NCI-H2107 treated with DMSO at 0.1 percent for 48 hours (cell line): ENCODE measurements at regions not wholly inside any gene's neighbourhood (a gene's known extent, or its start where the extent isn't known, plus 50 kb on each side); places are given as distances from the start of the nearest gene placed in this dataset.
"Not testable (repeated sequence)": the region's sequence is repeated elsewhere in the genome, so short reads cannot be mapped to it uniquely, and the experiment has no call there.

Source experiments
- DNase-seq: peaks from one replicate; lab custom pipeline; 2025; ENCODE audit not compliant: unreplicated experiment; lab: John Stamatoyannopoulos, UW

GRCh38 chrX:118212817-118213183 is 96.2 kb upstream of the KLHL13 start:
- peak; percentile 65 for DNase-seq

DNA sequence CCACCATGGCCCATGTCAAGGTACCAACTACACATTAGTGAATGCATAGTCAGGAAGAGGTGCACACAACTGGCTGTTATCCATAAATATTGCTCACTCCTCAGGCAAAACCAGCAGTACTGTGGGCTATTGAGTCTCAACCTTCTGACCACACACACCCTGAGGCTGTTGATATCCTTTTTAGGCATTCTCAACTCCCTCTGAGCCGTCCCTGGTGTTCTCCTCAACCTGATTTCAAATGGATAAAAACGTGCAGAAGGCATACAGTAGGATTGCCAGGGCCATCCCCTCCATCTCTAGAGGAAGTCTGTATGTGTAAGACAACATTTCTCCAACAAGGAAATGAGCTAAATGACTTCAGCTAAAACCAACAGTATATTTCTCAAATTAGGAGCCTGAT is 98.7 kb upstream of the KLHL13 start:
- no peak for DNase-seq

DNA sequence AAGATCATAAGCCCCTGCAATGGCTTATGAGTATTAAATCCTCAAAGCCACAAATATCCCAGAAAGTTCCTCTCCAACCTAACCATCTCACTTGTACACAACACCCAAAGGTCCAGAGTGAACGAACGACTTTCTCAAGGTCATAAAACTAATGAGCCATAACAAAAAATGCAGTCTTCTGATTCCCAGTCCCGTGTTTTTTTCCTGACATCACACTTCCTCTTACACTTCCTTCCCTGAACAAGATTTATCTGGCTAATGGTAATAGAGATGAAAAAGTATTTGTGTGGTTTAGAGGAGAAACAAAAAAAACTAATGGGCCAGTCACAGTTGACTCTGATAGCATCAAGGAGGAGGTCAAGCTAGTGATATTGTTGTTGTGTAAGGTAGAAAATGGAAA is 99.5 kb upstream of the KLHL13 start:
- DNase-seq = no peak

DNA sequence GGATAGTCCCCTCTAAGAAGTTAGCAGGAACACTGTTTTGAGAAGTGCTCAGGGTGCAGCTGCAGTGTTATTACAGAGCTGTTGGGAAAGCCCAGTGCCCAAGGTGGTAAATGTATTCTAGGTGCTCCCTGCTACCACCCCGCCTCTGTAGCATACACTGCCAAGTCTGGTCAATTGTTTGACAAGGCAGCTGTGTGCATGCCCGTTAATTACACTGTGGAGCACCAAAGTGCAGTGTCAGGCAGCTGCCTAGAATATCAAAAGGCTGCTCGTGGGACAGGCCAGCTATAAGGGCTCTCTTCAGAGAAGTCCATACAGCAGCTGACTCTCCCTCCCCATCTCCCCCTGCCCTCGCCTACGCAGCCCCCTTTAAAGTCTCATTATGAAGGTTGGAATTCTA is 99.9 kb upstream of the KLHL13 start:
- peak; percentile 86 for DNase-seq

- DNase-seq = no peak
Observed at GRCh38 chrX:118218079-118218478, 101.5 kb upstream of the KLHL13 start.

DNA sequence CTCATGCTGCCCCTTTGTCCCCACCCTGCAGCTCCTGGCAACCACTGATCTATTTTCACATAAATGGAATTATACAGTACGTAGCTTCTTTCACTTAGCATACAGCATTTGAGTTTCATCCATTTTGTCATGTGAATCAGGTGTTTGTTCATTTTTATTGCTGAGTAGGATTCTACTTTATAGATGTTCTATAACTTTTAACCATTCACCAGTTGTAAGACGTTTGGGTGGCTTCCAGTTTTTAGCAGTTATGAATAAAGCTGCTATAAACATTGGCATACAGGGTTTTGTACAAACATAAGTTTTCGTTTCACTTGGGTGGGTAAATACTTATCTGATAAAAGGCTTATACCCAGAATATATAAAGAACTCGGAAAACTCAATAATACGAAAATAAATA is 102.3 kb upstream of the KLHL13 start:
- DNase-seq = no peak

DNA sequence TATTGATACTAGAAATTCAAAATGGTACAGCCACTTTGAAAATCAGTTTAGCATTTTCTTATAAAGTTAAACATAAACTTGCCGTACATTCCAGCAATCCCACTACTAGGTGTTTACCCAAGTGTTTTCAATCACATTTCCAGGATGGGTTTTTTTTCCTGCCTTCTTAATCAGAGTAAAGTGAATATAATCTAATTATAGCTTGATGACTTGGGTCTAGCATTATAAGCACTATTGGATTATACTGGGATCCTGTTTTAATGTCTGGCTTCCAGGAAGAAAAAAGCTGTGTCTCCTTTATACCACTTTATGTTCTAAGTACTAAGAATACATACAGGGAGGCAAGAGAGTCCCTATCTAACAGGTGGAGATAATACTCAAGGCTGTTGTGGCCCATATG is 103.3 kb upstream of the KLHL13 start:
- no peak for DNase-seq

DNA sequence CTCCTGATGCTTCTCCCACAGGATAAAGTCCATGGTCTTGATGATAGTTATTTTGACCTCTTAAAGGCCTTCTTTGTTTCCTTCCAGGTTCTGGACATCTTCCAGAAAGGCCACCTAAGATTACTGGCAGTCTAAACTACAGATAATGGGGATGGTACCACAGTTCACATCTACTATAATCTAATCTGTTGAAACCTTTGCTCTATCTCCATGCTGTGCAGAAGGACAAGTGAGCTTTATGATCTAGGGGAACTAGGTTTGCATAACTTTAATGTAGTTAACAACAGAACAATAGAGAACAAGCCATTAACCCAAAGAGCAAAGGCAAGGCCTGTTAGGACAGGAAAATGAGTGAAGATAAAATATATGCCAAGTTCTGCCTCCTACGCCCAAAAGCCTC is 103.9 kb upstream of the KLHL13 start:
- DNase-seq = no peak

DNA sequence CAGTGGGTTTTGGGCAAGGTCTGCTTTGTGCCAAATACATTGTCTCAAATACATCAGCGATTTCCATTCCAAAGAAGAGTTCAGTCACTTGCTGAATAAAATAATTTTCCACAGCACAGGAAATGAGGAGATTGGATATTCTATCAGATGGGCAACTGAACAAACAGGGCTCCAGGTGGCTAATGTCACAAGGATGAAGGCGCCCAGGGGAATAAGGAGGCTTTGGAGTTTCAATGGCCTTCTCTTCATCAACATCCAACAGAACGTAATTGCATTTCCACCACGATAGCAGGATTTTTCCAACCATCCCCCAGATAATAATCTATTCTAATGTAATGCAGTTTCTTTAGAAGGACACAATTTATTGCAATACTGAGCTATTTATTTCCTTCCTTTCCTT is 104.7 kb upstream of the KLHL13 start:
- peak; percentile 38 for DNase-seq

DNA sequence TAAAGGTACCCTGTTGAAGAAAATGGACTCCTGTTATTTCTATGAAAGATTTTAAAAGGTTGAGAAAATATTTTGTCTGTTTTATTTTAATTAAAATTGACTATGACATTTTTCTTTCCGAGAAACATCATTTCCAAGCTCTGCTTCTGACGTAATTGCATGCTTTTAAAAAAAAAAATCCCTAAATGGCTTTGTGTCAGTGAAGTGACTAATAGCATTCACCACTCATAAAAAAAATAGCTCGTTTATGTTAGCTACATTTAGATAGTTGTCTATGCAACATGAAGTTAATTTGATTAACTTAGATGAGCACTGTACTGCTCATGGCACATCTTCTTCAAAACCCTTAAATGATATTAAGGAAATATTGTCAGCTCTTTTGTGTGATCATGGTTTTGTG is 105.1 kb upstream of the KLHL13 start:
- DNase-seq = no peak

DNA sequence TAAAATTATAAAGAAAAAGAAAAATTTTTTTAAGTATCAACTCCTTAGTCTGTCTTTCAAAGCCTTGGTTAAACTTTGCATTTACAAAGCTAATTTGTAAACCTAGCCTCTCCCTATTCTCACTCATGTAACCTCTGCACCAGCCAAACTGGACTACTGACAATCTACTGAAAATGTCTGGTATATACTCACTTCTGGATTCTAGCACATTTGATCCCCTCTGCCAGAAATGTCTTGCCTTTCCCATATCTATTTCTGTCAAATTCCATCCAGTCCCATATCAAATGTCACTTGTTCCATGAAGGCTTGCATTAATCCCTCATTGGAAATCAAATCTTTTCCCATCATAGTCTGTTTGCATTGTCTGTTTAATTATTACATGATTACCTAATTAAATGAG is 105.8 kb upstream of the KLHL13 start:
- DNase-seq = no peak

GRCh38 chrX:118225711-118226428 is 109.3 kb upstream of the KLHL13 start:
- DNase-seq = peak; percentile 66

DNA sequence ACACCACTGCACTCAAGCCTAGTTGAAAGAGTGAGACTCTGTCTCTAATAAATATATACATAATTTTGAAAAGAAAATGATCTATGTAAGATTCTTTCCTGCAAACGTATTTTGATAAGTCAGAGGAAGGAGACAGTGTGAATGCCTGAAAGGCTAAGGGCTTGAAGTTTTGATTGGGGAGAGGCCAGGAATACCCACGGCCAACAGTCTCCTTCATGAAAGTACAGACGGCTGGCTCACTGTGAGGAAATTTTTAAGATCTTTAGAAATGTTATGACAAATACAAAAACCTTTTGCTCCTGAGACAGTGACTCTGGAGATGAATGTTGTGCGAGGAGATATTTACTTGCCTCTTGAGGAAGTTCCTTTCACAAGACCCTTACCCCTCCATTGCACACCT is 111.4 kb upstream of the KLHL13 start:
- DNase-seq = no peak

DNA sequence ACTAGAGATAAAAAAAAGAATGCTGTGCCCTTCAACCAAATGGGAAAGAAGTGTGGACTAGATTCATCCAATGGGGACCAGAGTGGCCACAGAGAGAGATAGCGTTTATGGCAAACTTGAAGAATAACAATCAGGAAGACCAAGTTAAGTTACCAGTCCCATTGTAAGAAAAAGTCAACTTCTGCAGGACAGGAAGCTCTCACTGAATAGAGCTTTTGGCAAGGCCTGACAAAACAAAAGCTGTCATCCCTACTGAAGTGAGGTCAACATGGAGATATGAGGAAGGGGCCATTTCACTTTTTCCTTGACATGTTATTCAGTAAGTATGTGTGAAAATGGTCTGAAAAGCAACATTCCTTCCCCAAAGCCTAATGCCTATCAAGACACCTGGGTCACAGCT is 111.8 kb upstream of the KLHL13 start:
- no peak for DNase-seq

DNA sequence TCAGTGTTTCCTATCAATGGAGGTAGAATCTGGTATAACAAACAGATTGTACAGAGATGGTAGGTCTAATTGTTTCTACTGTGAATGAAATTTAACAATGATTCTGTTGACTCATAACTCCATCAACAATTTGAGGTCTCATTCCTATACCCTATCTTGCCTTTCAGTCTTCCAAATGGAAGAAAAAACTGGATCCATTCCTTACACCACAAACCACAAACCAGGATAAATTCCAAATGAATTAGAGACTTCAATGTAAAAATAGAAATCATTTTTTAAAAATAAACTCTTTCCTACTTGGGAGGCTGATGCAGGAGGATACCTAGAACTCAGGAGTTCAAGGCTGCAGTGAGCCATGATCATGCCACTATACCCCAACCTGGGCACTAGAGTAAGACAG is 114.4 kb upstream of the WDR44 start:
- no peak for DNase-seq

DNA sequence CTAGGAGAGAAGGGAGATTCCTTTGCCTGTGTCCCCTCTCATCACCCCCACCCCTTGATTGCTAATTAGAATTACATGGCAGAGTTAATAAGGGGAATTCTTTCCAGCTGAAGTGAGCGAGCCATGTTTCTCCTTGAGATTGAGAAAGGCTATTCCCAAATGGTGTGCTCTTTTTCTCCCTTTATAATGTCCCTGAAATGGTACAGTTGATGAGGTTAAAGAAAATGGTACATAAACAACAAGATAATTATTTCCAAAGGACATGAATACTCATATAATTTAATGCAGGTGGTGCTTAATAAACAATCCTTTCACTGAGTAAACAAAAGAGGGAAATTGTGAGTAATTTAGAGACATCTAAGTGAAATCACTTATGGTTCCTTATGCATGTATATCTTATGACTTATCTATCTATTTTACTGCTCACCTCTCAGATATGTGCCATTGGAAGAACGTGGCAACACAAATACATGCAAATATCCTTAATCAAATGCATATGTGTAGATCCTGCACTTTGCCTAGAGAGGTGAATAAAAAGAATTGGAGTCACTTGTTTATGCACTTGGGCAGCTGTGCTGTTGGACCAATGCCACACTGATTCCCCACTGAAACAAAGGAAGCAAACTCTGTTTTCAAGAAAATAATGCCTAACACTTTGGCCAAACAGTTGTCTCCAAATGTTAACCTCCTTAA is 106.6 kb upstream of the WDR44 start:
- DNase-seq = no peak

DNA sequence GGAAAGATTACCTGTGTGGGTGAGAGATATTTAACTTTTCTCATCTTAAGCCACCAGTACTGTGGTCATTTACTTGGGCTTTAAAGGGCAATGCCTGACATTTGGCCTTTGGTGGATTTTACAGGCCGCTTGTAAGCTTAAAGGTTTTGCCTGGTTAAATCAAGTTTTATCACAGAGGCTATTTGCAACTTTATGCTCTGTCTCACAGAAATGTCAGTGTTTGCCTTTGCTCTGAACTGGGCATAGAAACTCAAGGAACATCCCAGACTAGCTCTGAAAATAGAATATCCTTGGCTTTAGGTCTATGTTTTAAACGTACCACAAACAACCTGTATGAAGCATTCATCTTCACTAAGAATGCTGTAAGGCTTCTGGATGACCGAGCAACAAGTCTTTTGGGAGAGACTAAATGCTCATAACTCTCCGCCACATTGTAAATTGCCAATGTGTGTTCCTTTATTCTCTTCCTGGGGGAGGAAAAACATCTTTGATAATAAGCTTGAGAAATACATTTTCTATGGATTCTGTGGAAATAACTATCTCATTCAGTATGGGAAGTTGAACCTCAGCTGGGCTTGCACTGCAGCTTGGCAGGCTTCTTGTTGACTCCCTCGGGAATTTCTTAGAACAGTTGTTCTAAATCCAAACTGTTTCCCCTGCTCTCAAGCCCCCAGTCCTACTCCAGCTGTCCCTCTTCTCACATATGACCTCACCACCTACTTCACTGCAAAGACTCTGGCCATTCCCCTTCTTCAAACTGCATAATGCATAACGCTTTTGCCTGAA is 105.8 kb upstream of the WDR44 start:
- DNase-seq = no peak

DNA sequence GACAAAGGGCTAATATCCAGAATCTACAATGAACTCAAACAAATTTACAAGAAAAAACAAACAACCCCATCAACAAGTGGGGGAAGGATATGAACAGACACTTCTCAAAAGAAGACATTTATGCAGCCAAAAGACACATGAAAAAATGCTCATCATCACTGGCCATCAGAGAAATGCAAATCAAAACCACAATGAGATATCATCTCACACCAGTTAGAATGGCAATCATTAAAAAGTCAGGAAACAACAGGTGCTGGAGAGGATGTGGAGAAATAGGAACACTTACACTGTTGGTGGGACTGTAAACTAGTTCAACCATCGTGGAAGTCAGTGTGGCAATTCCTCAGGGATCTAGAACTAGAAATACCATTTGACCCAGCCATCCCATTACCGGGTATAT is 98.9 kb upstream of the WDR44 start:
- not testable (repeated sequence) for DNase-seq

- DNase-seq = no peak
Observed at GRCh38 chrX:118249146-118249545, 96.8 kb upstream of the WDR44 start.

- DNase-seq = no peak
Observed at GRCh38 chrX:118250445-118250844, 95.5 kb upstream of the WDR44 start.

- DNase-seq = no peak
Observed at GRCh38 chrX:118251271-118251670, 94.6 kb upstream of the WDR44 start.

- DNase-seq = no peak
Observed at GRCh38 chrX:118252967-118253366, 92.9 kb upstream of the WDR44 start.
